ENCODE measurements at regions not wholly inside any gene's neighbourhood (a gene's known extent, or its start where the extent isn't known, plus 50 kb on each side); places are given as distances from the start of the nearest gene placed in this dataset.

- TF ChIP-seq CHD7 (IDR thresholded peaks at IDR 0.05; ENCODE audit: insufficient replicate concordance, low read length) (no peak), SIRT6 (IDR thresholded peaks at IDR 0.05; ENCODE audit: low read length) (no peak), GTF2F1 (IDR thresholded peaks at IDR 0.05; ENCODE audit: borderline replicate concordance, low read depth, low read length) (no peak), POLR2A (IDR thresholded peaks at IDR 0.05; ENCODE audit: control extremely low read depth in 1 of 2, low read depth in 2 of 2, low read length in 2 of 2) (no peak), PHF8 (conservative IDR thresholded peaks at IDR 0.05; ENCODE audit: low read depth, low read length) (no peak)
Measured at GRCh38 chr16:55403464-55403863, 75.5 kb upstream of the MMP2 start (continued).

Data from H1 (cell line).